Lower lobe of right lung (tissue), 2 donors: ENCODE measurements at regions not wholly inside any gene's neighbourhood (a gene's known extent, or its start where the extent isn't known, plus 50 kb on each side); places are given as distances from the start of the nearest gene placed in this dataset.

ENCODE experiments used
- ATAC-seq, 2 donors: fragments of 200-7000 bp; cut with Tn5 transposase; one replicate each; pipeline ENCODE4 v1.9.1; 2020 to 2022; ENCODE audit warnings: mild to moderate bottlenecking in 2 of 2, moderate library complexity in 2 of 2
- DNase-seq: peaks from one replicate; pipeline ENCODE4 v3.0.0-alpha.2; 2020
- H3K27ac ChIP-seq: fragments of 200-600 bp; one replicate; pipeline ENCODE4 v1.8.0; 2022
- H3K27me3 ChIP-seq: fragments of 200-600 bp; one replicate; pipeline ENCODE4 v1.8.0; 2022; ENCODE audit warnings: low read depth
- H3K36me3 ChIP-seq: fragments of 200-600 bp; one replicate; pipeline ENCODE4 v1.8.0; 2022; ENCODE audit warnings: mild to moderate bottlenecking
- H3K4me1 ChIP-seq: fragments of 200-600 bp; one replicate; pipeline ENCODE4 v1.8.0; 2022
- H3K4me3 ChIP-seq: fragments of 200-600 bp; one replicate; pipeline ENCODE4 v1.8.0; 2022; ENCODE audit warnings: mild to moderate bottlenecking
- H3K9me3 ChIP-seq: fragments of 200-600 bp; one replicate; pipeline ENCODE4 v1.8.0; 2022
- CTCF ChIP-seq: fragments of 200-600 bp; IDR thresholded peaks from one replicate; pipeline ENCODE4 v1.8.0; 2022; ENCODE audit warnings: antibody characterized with exemption, mild to moderate bottlenecking
- intact Hi-C: fragments of 100-400 bp; cut with DNase I; formaldehyde crosslinking; loops from one replicate; pipeline ENCODE4 v1.11.0; 2022
- donor health status: DM: no; HTN: yes; CAD: no; lungs with severe emphysema.

- no peak for TF ChIP-seq CTCF
- Histone ChIP-seq H3K9me3 (no peaks in the 10 kb centered on the region), H3K4me1 (no peaks in the 10 kb centered on the region), H3K36me3 (no peaks in the 10 kb centered on the region), H3K27me3 (no peaks in the 10 kb centered on the region), H3K27ac (no peak overlapping the region), H3K4me3 (no peak overlapping the region)
- intact Hi-C loops: no loop called here
- ATAC-seq: no peak
- DNase-seq: no peak
Measured at GRCh38 chr4:111748157-111748556, 397.1 kb upstream of the FAM241A start.

DNA sequence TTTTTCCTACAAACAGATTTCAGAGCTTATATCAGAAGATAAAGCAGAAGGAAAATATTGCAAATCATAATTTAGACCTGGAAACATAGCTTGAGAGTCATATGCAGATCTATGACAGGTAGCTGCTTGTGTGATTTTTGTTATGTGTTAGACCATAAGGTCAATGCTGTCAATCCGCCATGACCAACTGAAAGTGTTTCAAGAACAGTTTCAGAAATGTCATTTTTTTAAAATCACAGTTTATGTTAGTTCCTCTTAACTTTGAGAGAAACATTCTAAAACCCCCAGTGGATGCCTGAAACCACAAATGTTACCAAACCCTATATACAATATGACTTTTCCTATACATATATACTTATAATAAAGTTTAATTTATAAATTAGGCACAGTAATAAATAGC lies 391.3 kb upstream of the FAM241A start:
- no peak for DNase-seq
- Histone ChIP-seq H3K9me3 (no peaks in the 10 kb centered on the region), H3K4me1 (no peaks in the 10 kb centered on the region), H3K27me3 (no peaks in the 10 kb centered on the region), H3K36me3 (no peaks in the 10 kb centered on the region), H3K27ac (no peak overlapping the region), H3K4me3 (no peak overlapping the region)
- TF ChIP-seq CTCF: no peak
- intact Hi-C loops: no loop called here
- ATAC-seq: no peak

- intact Hi-C loops: no loop called here
- Histone ChIP-seq H3K27ac (no peak overlapping the region), H3K4me1 (no peaks in the 10 kb centered on the region), H3K27me3 (no peaks in the 10 kb centered on the region), H3K4me3 (no peak overlapping the region), H3K9me3 (no peaks in the 10 kb centered on the region), H3K36me3 (no peaks in the 10 kb centered on the region)
- ATAC-seq (no peak), DNase-seq (peak; percentile 36)
- no peak for TF ChIP-seq CTCF
Measured at GRCh38 chr4:111755571-111755970, 389.7 kb upstream of the FAM241A start.

- no peak for ATAC-seq
- intact Hi-C loops: no loop called here
Measured at GRCh38 chr4:111761531-111761930, 383.7 kb upstream of the FAM241A start.

GRCh38 chr4:111770514-111770913 lies 374.7 kb upstream of the FAM241A start:
- H3K36me3 ChIP-seq: no peaks in the 10 kb centered on the region
- H3K27ac ChIP-seq: no peak overlapping the region
- no peaks in the 10 kb centered on the region for H3K4me1 ChIP-seq
- no peaks in the 10 kb centered on the region for H3K9me3 ChIP-seq
- ATAC-seq: no peak
- no peak overlapping the region for H3K4me3 ChIP-seq
- no peak for TF ChIP-seq CTCF
- intact Hi-C loops: no loop called here
- no peaks in the 10 kb centered on the region for H3K27me3 ChIP-seq
- peak; percentile 34 for DNase-seq

More at GRCh38 chr4:111761531-111761930, 383.7 kb upstream of the FAM241A start:
- H3K36me3 ChIP-seq: no peaks in the 10 kb centered on the region
- no peaks in the 10 kb centered on the region for H3K27me3 ChIP-seq
- H3K9me3 ChIP-seq: no peaks in the 10 kb centered on the region
- no peak for DNase-seq
- H3K4me1 ChIP-seq: no peaks in the 10 kb centered on the region
- no peak for TF ChIP-seq CTCF
- H3K27ac ChIP-seq: no peak overlapping the region
- H3K4me3 ChIP-seq: no peak overlapping the region

GRCh38 chr4:111773858-111774257 lies 371.4 kb upstream of the FAM241A start:
- peak; percentile 64 to 68 for ATAC-seq
- Histone ChIP-seq H3K4me3 (no peak overlapping the region), H3K9me3 (no peaks in the 10 kb centered on the region), H3K36me3 (no peaks in the 10 kb centered on the region), H3K27me3 (no peaks in the 10 kb centered on the region), H3K27ac (no peak overlapping the region), H3K4me1 (no peaks in the 10 kb centered on the region)
- TF ChIP-seq CTCF: no peak
- DNase-seq: peak; percentile 53
- intact Hi-C loops: no loop called here
